Endothelial cell of umbilical vein (primary cell): ENCODE measurements at regions not wholly inside any gene's neighbourhood (a gene's known extent, or its start where the extent isn't known, plus 50 kb on each side); places are given as distances from the start of the nearest gene placed in this dataset.

ENCODE experiments used
- CTCF ChIP-seq, 2 donors: IDR thresholded peaks; 1 replicate in 1 of 2; 2 replicates in 1 of 2; pipeline ENCODE4 v1.5.1; 2011; ENCODE audit warnings: low read length in 2 of 2, mild to moderate bottlenecking in 2 of 2, moderate library complexity in 2 of 2, control low read depth in 1 of 2, inconsistent platforms in 1 of 2, low read depth in 1 of 2; ENCODE audit not compliant: insufficient read depth in 1 of 2; ENCODE audit errors: extremely low read depth in 1 of 2
- EZH2 ChIP-seq: IDR thresholded peaks from 2 replicates; pipeline ENCODE4 v1.6.1; 2012; ENCODE audit warnings: borderline replicate concordance, low read depth, mild to moderate bottlenecking, moderate library complexity, low read length, inconsistent platforms; ENCODE audit not compliant: severe bottlenecking
- GATA2 ChIP-seq: IDR thresholded peaks from 2 replicates; pipeline ENCODE4 v1.7.0; 2011; ENCODE audit warnings: low read depth, mild to moderate bottlenecking, moderate library complexity, mixed read lengths, low read length; ENCODE audit not compliant: insufficient read length, insufficient read depth
- MAX ChIP-seq: IDR thresholded peaks from 2 replicates; pipeline ENCODE4 v1.6.1; 2011; ENCODE audit not compliant: insufficient read depth, insufficient read length
- MYC ChIP-seq: IDR thresholded peaks from one replicate; pipeline ENCODE4 v1.6.1; 2011; ENCODE audit warnings: mild to moderate bottlenecking, low read depth, low read length
- POLR2A ChIP-seq: IDR thresholded peaks from 2 replicates; pipeline ENCODE4 v1.6.1; 2012; ENCODE audit warnings: low read depth, mild to moderate bottlenecking, control low read depth, low read length
- POLR2AphosphoS5 ChIP-seq: IDR thresholded peaks from 2 replicates; pipeline ENCODE4 v1.6.1; 2012; ENCODE audit warnings: low read depth, mild to moderate bottlenecking, control low read depth, low read length, moderate library complexity; ENCODE audit not compliant: insufficient read depth

- TF ChIP-seq EZH2 (no peak), CTCF (IDR thresholded peaks at IDR 0.05; ENCODE audit: extremely low read depth in 1 of 2, insufficient read depth in 1 of 2, low read depth in 1 of 2, low read length in 2 of 2) (no peak), POLR2A (no peak), POLR2AphosphoS5 (no peak), MYC (no peak), MAX (no peak), GATA2 (no peak)
Observed at GRCh38 chr10:21036757-21037156, 139.6 kb upstream of the NEBL start.
